ENCODE measurements at regions not wholly inside any gene's neighbourhood (a gene's known extent, or its start where the extent isn't known, plus 50 kb on each side); places are given as distances from the start of the nearest gene placed in this dataset.

- no peak for DNase-seq
- Histone ChIP-seq H2BK5ac (ENCODE audit: low read depth, low read length, poor library complexity, severe bottlenecking) (no peak overlapping the region), H3K9ac (ENCODE audit: low read depth, low read length) (no peak overlapping the region), H4K5ac (ENCODE audit: low read depth, low read length) (no peak overlapping the region), H2BK120ac (ENCODE audit: low read depth, low read length) (no peak overlapping the region), H3K27me3 (ENCODE audit: control insufficient read depth, insufficient read depth, low read length) (no peaks in the 10 kb centered on the region), H3K79me1 (ENCODE audit: low read depth in 1 of 2, low read length in 2 of 2) (no peaks in the 10 kb centered on the region), H3K4me3 (ENCODE audit: insufficient read depth, low read depth, low read length) (no peak overlapping the region), H2AK5ac (ENCODE audit: low read depth, low read length) (no peak overlapping the region), H3K4me1 (ENCODE audit: control insufficient read depth, insufficient read depth, low read length) (no peaks in the 10 kb centered on the region), H3K36me3 (ENCODE audit: control insufficient read depth, insufficient read depth, low read length) (no peaks in the 10 kb centered on the region), H3K18ac (ENCODE audit: low read depth, low read length) (no peak overlapping the region), H4K8ac (ENCODE audit: low read depth in 2 of 2, low read length in 2 of 2) (no peak overlapping the region), H2BK15ac (ENCODE audit: low read depth, low read length) (no peak overlapping the region), H3K4ac (ENCODE audit: low read depth, low read length) (no peak overlapping the region), H4K91ac (ENCODE audit: insufficient read depth, low read depth, low read length) (no peak overlapping the region), H2AK9ac (replicated peaks; ENCODE audit: low read depth, low read length, poor library complexity) (no peak overlapping the region), H2AFZ (replicated peaks; ENCODE audit: low read length, poor library complexity) (no peak overlapping the region), H3K14ac (replicated peaks; ENCODE audit: low read depth, low read length) (no peak overlapping the region), H4K20me1 (ENCODE audit: insufficient read depth, low read length) (no peaks in the 10 kb centered on the region), H3K23ac (ENCODE audit: low read depth, low read length) (no peak overlapping the region), H3K9me1 (ENCODE audit: insufficient read depth, low read length) (no peaks in the 10 kb centered on the region), H3K4me2 (ENCODE audit: low read depth, low read length) (no peak overlapping the region), H3K27ac (ENCODE audit: insufficient read depth, low read length) (no peak overlapping the region), H3K56ac (ENCODE audit: extremely low read depth, insufficient read depth, low read length) (no peak overlapping the region), H3K9me3 (ENCODE audit: control insufficient read depth, insufficient read depth, low read length) (peaks cover 8% of the 10 kb centered on the region), H2BK20ac (ENCODE audit: low read depth, low read length) (no peak overlapping the region)
- POLR2A ChIA-PET (ENCODE audit: unreplicated experiment) = no interaction called here
- dilution Hi-C loops (cut with HindIII; ENCODE audit: low sequenced_read_pairs, unreplicated experiment) = no loop called here
- BruUV-seq (replicated peaks) = no TSS peak
- TF ChIP-seq CEBPB (IDR thresholded peaks at IDR 0.05; ENCODE audit: low read depth, low read length) (no peak), MAZ (IDR thresholded peaks at IDR 0.05; ENCODE audit: borderline replicate concordance, low read depth, low read length) (no peak), MXI1 (IDR thresholded peaks at IDR 0.05; ENCODE audit: borderline replicate concordance, low read depth, low read length) (no peak), SMC3 (IDR thresholded peaks at IDR 0.05; ENCODE audit: low read depth, low read length) (no peak), FOS (IDR thresholded peaks at IDR 0.05; ENCODE audit: low read depth, low read length) (no peak), CHD1 (IDR thresholded peaks at IDR 0.05; ENCODE audit: low read depth, low read length) (no peak), POLR2A (IDR thresholded peaks at IDR 0.05; ENCODE audit: low read depth, low read length) (no peak), RCOR1 (IDR thresholded peaks at IDR 0.05; ENCODE audit: insufficient replicate concordance, low read length) (no peak), BHLHE40 (IDR thresholded peaks at IDR 0.05; ENCODE audit: low read depth, low read length) (no peak), MAFK (IDR thresholded peaks at IDR 0.05; ENCODE audit: low read depth, low read length) (no peak), NFE2L2 (IDR thresholded peaks at IDR 0.05; ENCODE audit: low read depth, low read length) (no peak), RAD21 (IDR thresholded peaks at IDR 0.05; ENCODE audit: low read length) (no peak), RFX5 (IDR thresholded peaks at IDR 0.05; ENCODE audit: low read depth, low read length) (no peak)
- TF ChIP-seq, protein P1, sequence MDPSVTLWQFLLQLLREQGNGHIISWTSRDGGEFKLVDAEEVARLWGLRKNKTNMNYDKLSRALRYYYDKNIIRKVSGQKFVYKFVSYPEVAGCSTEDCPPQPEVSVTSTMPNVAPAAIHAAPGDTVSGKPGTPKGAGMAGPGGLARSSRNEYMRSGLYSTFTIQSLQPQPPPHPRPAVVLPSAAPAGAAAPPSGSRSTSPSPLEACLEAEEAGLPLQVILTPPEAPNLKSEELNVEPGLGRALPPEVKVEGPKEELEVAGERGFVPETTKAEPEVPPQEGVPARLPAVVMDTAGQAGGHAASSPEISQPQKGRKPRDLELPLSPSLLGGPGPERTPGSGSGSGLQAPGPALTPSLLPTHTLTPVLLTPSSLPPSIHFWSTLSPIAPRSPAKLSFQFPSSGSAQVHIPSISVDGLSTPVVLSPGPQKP (IDR thresholded peaks at IDR 0.05; ENCODE audit: borderline replicate concordance, low read depth, low read length) = no peak
- TF ChIP-seq, protein P2, sequence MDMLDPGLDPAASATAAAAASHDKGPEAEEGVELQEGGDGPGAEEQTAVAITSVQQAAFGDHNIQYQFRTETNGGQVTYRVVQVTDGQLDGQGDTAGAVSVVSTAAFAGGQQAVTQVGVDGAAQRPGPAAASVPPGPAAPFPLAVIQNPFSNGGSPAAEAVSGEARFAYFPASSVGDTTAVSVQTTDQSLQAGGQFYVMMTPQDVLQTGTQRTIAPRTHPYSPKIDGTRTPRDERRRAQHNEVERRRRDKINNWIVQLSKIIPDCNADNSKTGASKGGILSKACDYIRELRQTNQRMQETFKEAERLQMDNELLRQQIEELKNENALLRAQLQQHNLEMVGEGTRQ (IDR thresholded peaks at IDR 0.05; ENCODE audit: low read depth, low read length) = no peak
- TF ChIP-seq, protein P3, sequence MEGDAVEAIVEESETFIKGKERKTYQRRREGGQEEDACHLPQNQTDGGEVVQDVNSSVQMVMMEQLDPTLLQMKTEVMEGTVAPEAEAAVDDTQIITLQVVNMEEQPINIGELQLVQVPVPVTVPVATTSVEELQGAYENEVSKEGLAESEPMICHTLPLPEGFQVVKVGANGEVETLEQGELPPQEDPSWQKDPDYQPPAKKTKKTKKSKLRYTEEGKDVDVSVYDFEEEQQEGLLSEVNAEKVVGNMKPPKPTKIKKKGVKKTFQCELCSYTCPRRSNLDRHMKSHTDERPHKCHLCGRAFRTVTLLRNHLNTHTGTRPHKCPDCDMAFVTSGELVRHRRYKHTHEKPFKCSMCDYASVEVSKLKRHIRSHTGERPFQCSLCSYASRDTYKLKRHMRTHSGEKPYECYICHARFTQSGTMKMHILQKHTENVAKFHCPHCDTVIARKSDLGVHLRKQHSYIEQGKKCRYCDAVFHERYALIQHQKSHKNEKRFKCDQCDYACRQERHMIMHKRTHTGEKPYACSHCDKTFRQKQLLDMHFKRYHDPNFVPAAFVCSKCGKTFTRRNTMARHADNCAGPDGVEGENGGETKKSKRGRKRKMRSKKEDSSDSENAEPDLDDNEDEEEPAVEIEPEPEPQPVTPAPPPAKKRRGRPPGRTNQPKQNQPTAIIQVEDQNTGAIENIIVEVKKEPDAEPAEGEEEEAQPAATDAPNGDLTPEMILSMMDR (conservative IDR thresholded peaks at IDR 0.05; ENCODE audit: low read depth, low read length) = no peak
- CTCF ChIA-PET = interaction anchor here (0.6 kb wide), 1 partner anchor 143 kb away, joined by 3 read pairs; no protein-coding TSS in a partner anchor
- in situ Hi-C loops (cut with MboI; ENCODE audit: low sequenced_read_pairs) = no loop called here
- WGBS, 2 experiments (ENCODE audit: extremely low coverage in 2 of 2, insufficient read length in 1 of 2) = no CpG with 5 or more reads among the region's 2 CpGs
- intact Hi-C loops (cut with micrococcal nuclease) = no loop called here
- ATAC-seq (ENCODE audit: low read depth) = no peak
Observed at GRCh38 chr4:161121451-161121850, 1042.3 kb downstream of the FSTL5 start.

All from IMR-90 (cell line).